ENCODE measurements at regions not wholly inside any gene's neighbourhood (a gene's known extent, or its start where the extent isn't known, plus 50 kb on each side); places are given as distances from the start of the nearest gene placed in this dataset.

- Histone ChIP-seq H3K9me3 (ENCODE audit: control insufficient read depth, insufficient read depth, low read length) (no peaks in the 10 kb centered on the region), H3K27ac (ENCODE audit: low read depth, low read length) (no peak overlapping the region), H3K27me3 (ENCODE audit: control insufficient read depth, insufficient read depth, low read length) (peaks cover 17% of the 10 kb centered on the region), H3K4me3 (ENCODE audit: low read depth, low read length) (no peak overlapping the region), H3K36me3 (ENCODE audit: control insufficient read depth, insufficient read depth, low read length) (no peaks in the 10 kb centered on the region), H3K4me1 (ENCODE audit: control insufficient read depth, insufficient read depth, low read length) (no peaks in the 10 kb centered on the region)
- DNase-seq (ENCODE audit: low read depth in 4 of 6, low spot score in 6 of 6) = no peak
- WGBS (ENCODE audit: insufficient coverage) = 62% methylated on average over 3 of the region's 3 CpGs
These were observed 72.8 kb upstream of the FAM9A start for GRCh38 chrX:8873956-8874355.

GRCh38 chrX:8873102-8873501, 71.9 kb upstream of the FAM9A start:
- no peak for DNase-seq (ENCODE audit: low read depth in 4 of 6, low spot score in 6 of 6)
- 100% methylated on average over 1 of the region's 2 CpGs for WGBS (ENCODE audit: insufficient coverage)
- H3K9me3 ChIP-seq (ENCODE audit: control insufficient read depth, insufficient read depth, low read length) = no peaks in the 10 kb centered on the region
- no peak overlapping the region for H3K27ac ChIP-seq (ENCODE audit: low read depth, low read length)
- peaks cover 22% of the 10 kb centered on the region for H3K27me3 ChIP-seq (ENCODE audit: control insufficient read depth, insufficient read depth, low read length)
- no peaks in the 10 kb centered on the region for H3K36me3 ChIP-seq (ENCODE audit: control insufficient read depth, insufficient read depth, low read length)
- H3K4me1 ChIP-seq (ENCODE audit: control insufficient read depth, insufficient read depth, low read length) = no peaks in the 10 kb centered on the region
- H3K4me3 ChIP-seq (ENCODE audit: low read depth, low read length) = no peak overlapping the region

- Histone ChIP-seq H3K27me3 (ENCODE audit: control insufficient read depth, insufficient read depth, low read length) (peaks cover 27% of the 10 kb centered on the region), H3K4me3 (ENCODE audit: low read depth, low read length) (no peak overlapping the region), H3K36me3 (ENCODE audit: control insufficient read depth, insufficient read depth, low read length) (no peaks in the 10 kb centered on the region), H3K4me1 (ENCODE audit: control insufficient read depth, insufficient read depth, low read length) (no peaks in the 10 kb centered on the region), H3K9me3 (ENCODE audit: control insufficient read depth, insufficient read depth, low read length) (no peaks in the 10 kb centered on the region), H3K27ac (ENCODE audit: low read depth, low read length) (no peak overlapping the region)
- WGBS (ENCODE audit: insufficient coverage) = 71% methylated on average over 1 of the region's 3 CpGs
- no peak for DNase-seq (ENCODE audit: low read depth in 4 of 6, low spot score in 6 of 6)
These were observed 69.2 kb upstream of the FAM9A start for GRCh38 chrX:8870411-8870810.

GRCh38 chrX:8869812-8870211, 68.6 kb upstream of the FAM9A start:
- Histone ChIP-seq H3K36me3 (ENCODE audit: control insufficient read depth, insufficient read depth, low read length) (no peaks in the 10 kb centered on the region), H3K27ac (ENCODE audit: low read depth, low read length) (no peak overlapping the region), H3K4me1 (ENCODE audit: control insufficient read depth, insufficient read depth, low read length) (no peaks in the 10 kb centered on the region), H3K27me3 (ENCODE audit: control insufficient read depth, insufficient read depth, low read length) (peaks cover 27% of the 10 kb centered on the region), H3K4me3 (ENCODE audit: low read depth, low read length) (no peak overlapping the region), H3K9me3 (ENCODE audit: control insufficient read depth, insufficient read depth, low read length) (no peaks in the 10 kb centered on the region)
- DNase-seq (ENCODE audit: low read depth in 4 of 6, low spot score in 6 of 6) = no peak

- 23% methylated on average over 2 of the region's 3 CpGs for WGBS (ENCODE audit: insufficient coverage)
- Histone ChIP-seq H3K4me3 (ENCODE audit: low read depth, low read length) (no peak overlapping the region), H3K36me3 (ENCODE audit: control insufficient read depth, insufficient read depth, low read length) (no peaks in the 10 kb centered on the region), H3K27ac (ENCODE audit: low read depth, low read length) (no peak overlapping the region), H3K9me3 (ENCODE audit: control insufficient read depth, insufficient read depth, low read length) (no peaks in the 10 kb centered on the region), H3K27me3 (ENCODE audit: control insufficient read depth, insufficient read depth, low read length) (peaks cover 25% of the 10 kb centered on the region), H3K4me1 (ENCODE audit: control insufficient read depth, insufficient read depth, low read length) (no peaks in the 10 kb centered on the region)
- DNase-seq (ENCODE audit: low read depth in 4 of 6, low spot score in 6 of 6) = peak in 4 of 6 donors; percentile 13 to 73 (median 34)
These were observed 67.7 kb upstream of the FAM9A start for GRCh38 chrX:8868906-8869305.

- H3K9me3 ChIP-seq (ENCODE audit: control insufficient read depth, insufficient read depth, low read length) = no peaks in the 10 kb centered on the region
- no peak for DNase-seq (ENCODE audit: low read depth in 4 of 6, low spot score in 6 of 6)
- H3K27me3 ChIP-seq (ENCODE audit: control insufficient read depth, insufficient read depth, low read length) = peaks cover 29% of the 10 kb centered on the region
- H3K4me3 ChIP-seq (ENCODE audit: low read depth, low read length) = no peak overlapping the region
- WGBS (ENCODE audit: insufficient coverage) = 40% methylated on average over 5 of the region's 5 CpGs
- no peak overlapping the region for H3K27ac ChIP-seq (ENCODE audit: low read depth, low read length)
- no peaks in the 10 kb centered on the region for H3K36me3 ChIP-seq (ENCODE audit: control insufficient read depth, insufficient read depth, low read length)
- H3K4me1 ChIP-seq (ENCODE audit: control insufficient read depth, insufficient read depth, low read length) = no peaks in the 10 kb centered on the region
These were observed 67.0 kb upstream of the FAM9A start for GRCh38 chrX:8868070-8868773.

GRCh38 chrX:8867406-8867805, 66.2 kb upstream of the FAM9A start:
- Histone ChIP-seq H3K27me3 (ENCODE audit: control insufficient read depth, insufficient read depth, low read length) (peaks cover 27% of the 10 kb centered on the region), H3K36me3 (ENCODE audit: control insufficient read depth, insufficient read depth, low read length) (no peaks in the 10 kb centered on the region), H3K4me3 (ENCODE audit: low read depth, low read length) (no peak overlapping the region), H3K27ac (ENCODE audit: low read depth, low read length) (no peak overlapping the region), H3K4me1 (ENCODE audit: control insufficient read depth, insufficient read depth, low read length) (no peaks in the 10 kb centered on the region), H3K9me3 (ENCODE audit: control insufficient read depth, insufficient read depth, low read length) (no peaks in the 10 kb centered on the region)
- no CpG with 5 or more reads among the region's 2 CpGs for WGBS (ENCODE audit: insufficient coverage)
- DNase-seq (ENCODE audit: low read depth in 4 of 6, low spot score in 6 of 6) = peak in 1 of 6 donors; percentile 56

- H3K9me3 ChIP-seq (ENCODE audit: control insufficient read depth, insufficient read depth, low read length) = no peaks in the 10 kb centered on the region
- no peak overlapping the region for H3K4me3 ChIP-seq (ENCODE audit: low read depth, low read length)
- 20% methylated on average over 3 of the region's 5 CpGs for WGBS (ENCODE audit: insufficient coverage)
- no peaks in the 10 kb centered on the region for H3K36me3 ChIP-seq (ENCODE audit: control insufficient read depth, insufficient read depth, low read length)
- H3K27me3 ChIP-seq (ENCODE audit: control insufficient read depth, insufficient read depth, low read length) = peaks cover 25% of the 10 kb centered on the region
- peak in 5 of 6 donors; percentile 28 to 80 (median 39) for DNase-seq (ENCODE audit: low read depth in 4 of 6, low spot score in 6 of 6)
- no peaks in the 10 kb centered on the region for H3K4me1 ChIP-seq (ENCODE audit: control insufficient read depth, insufficient read depth, low read length)
- no peak overlapping the region for H3K27ac ChIP-seq (ENCODE audit: low read depth, low read length)
These were observed 63.0 kb upstream of the FAM9A start for GRCh38 chrX:8864161-8864560.

GRCh38 chrX:8861908-8862307, 60.7 kb upstream of the FAM9A start:
- Histone ChIP-seq H3K9me3 (ENCODE audit: control insufficient read depth, insufficient read depth, low read length) (no peaks in the 10 kb centered on the region), H3K4me1 (ENCODE audit: control insufficient read depth, insufficient read depth, low read length) (no peaks in the 10 kb centered on the region), H3K36me3 (ENCODE audit: control insufficient read depth, insufficient read depth, low read length) (no peaks in the 10 kb centered on the region), H3K27me3 (ENCODE audit: control insufficient read depth, insufficient read depth, low read length) (peaks cover 15% of the 10 kb centered on the region), H3K4me3 (ENCODE audit: low read depth, low read length) (no peak overlapping the region), H3K27ac (ENCODE audit: low read depth, low read length) (no peak overlapping the region)
- no peak for DNase-seq (ENCODE audit: low read depth in 4 of 6, low spot score in 6 of 6)
- 43% methylated on average over 1 of the region's 2 CpGs for WGBS (ENCODE audit: insufficient coverage)

- H3K27me3 ChIP-seq (ENCODE audit: control insufficient read depth, insufficient read depth, low read length) = peaks cover 16% of the 10 kb centered on the region
- WGBS (ENCODE audit: insufficient coverage) = 86% methylated on average over 6 of the region's 11 CpGs
- no peaks in the 10 kb centered on the region for H3K9me3 ChIP-seq (ENCODE audit: control insufficient read depth, insufficient read depth, low read length)
- H3K4me1 ChIP-seq (ENCODE audit: control insufficient read depth, insufficient read depth, low read length) = no peaks in the 10 kb centered on the region
- H3K36me3 ChIP-seq (ENCODE audit: control insufficient read depth, insufficient read depth, low read length) = no peaks in the 10 kb centered on the region
- no peak overlapping the region for H3K4me3 ChIP-seq (ENCODE audit: low read depth, low read length)
- H3K27ac ChIP-seq (ENCODE audit: low read depth, low read length) = no peak overlapping the region
- peak in 1 of 6 donors; percentile 53 for DNase-seq (ENCODE audit: low read depth in 4 of 6, low spot score in 6 of 6)
These were observed 50.2 kb upstream of the FAM9A start for GRCh38 chrX:8851231-8851886.
